GM19351 (cell line): ENCODE measurements at regions not wholly inside any gene's neighbourhood (a gene's known extent, or its start where the extent isn't known, plus 50 kb on each side); places are given as distances from the start of the nearest gene placed in this dataset.
"Not testable (repeated sequence)": the region's sequence is repeated elsewhere in the genome, so short reads cannot be mapped to it uniquely, and the experiment has no call there.

Source experiments
- ATAC-seq: cut with Tn5 transposase; IDR thresholded peaks from one replicate; pipeline ENCODE4 v1.9.1; 2021; ENCODE audit warnings: mild to moderate bottlenecking, moderate library complexity; ENCODE audit not compliant: unreplicated experiment

DNA sequence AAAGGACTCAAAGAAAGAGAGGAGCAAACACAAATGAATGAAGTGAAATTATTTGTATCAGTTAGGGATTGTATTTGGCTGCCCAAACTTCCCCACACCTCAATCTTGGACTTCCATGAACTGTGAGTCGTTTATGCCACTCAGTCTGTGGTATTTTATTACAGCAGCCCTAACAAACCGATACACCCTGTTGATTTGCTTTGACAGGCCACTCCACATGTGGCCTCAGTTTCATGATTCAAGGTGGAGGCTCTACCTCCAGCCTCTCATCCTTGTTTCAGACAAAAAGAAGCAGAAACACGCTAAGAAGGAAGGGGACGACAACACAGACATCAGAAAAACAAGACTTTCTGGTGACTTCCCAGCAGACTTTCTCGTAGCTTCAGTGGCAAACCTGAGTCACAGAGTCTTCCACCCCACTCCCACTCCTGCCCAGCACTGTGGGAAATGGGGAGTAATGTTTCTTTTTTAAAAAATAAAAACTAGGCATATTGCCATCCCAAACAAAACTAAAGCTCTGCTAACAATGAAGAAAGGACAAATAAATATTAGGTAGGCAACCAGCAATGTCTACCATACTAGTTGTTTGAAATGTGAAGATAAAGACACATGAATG, 52.2 kb upstream of the ABCA1 start:
- no peak for ATAC-seq

DNA sequence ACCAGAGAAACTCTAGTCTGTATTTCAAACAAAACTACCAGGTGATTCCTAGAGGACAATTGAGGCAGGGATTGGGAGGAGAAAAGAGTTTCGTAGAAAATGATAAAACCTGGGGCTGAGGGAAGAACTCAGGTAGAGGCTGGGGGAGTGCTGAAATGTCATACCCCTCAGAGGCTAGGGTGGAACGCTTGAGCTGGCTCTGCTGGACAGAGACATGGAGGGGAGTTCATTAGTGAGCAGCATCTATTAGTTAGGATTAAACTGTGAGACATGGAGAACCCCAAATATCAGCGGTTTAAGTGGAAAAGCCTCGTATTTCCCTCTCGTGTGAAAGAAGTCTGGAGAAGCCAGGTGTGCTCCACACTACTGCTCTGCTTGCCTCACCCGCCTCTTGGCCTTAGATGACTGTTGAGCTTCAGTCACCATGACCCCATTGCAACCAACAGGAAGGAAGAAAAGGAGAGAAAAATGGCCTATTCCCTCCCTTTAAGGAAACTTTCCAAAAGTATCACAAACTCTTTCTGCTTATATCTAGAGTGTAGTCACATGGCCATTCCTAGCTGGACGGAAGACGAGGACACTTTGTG, 53.7 kb upstream of the ABCA1 start:
- ATAC-seq: no peak

DNA sequence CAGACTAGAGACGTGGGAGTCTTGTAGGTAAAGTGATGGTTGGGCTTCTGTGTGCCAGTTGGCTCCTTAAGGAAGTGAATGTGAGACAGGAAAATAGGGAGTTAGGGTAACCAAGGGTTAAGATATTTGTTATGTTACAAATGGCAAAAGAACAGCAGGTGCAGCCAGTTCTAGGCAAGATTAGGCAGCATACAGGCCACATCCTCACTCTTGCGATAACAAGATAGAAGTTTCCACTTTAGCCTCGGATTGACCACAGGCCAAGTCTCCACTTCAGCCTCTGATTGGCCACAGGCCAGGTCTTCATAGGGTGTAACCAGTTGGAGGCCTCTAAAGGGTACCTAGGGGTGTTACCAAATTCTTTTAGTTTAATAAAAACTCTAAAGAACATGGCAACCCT, 54.6 kb upstream of the ABCA1 start:
- ATAC-seq: no peak

DNA sequence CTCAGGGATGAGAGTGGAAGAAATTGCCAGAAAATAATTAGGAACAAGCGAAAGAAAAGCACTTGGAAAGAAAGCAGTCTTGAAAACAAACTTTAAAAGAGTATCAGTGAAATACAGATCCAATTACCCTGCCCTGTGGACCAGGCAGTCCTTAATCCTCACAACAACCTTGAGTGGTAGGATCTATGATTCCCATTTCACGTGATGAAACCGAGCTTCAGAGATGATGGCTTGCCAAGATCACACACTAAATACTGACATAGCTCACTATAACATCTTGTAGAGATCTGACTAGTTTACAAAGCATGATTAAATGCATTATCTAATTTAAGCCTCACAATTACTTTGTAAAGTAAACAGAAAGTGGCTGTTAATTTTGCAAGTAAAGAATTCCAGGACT, 55.5 kb upstream of the ABCA1 start:
- ATAC-seq: no peak

DNA sequence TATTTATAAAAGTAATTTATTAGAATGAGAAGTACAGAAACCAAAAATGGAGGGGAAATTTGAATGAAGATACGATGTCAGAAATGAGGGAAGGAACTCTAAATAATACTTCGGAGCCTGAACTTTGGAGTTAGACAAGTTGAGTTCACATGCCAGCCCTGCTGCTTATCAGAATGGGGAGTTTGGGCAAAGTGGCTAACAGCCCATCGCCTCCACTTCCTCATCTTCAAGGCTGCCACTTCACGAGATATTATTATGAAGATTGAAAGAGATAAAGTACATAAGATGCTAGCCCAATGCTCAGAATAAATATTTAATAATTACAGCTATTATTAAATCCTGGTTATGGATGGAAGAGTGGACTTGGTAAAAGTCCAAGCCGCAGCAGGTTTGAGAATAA, 56.2 kb upstream of the ABCA1 start:
- ATAC-seq: no peak

DNA sequence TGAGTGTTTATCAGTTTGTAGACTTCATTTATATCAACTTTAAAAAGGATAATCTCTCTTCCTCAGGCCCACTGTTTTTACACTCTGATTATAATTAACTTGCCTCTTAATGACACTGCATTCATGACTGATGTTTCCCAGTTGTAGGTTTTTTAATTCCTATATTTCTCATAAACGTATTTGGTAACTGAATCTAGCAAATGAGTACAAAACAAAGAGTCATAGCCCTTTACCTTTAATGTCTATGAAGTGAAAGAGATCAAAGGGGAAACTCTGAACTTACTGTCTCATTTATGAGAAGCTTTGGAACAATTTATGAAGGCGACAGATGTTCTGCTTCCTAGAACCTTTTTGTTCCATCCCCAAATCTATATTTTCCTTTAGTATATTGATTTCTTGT, 56.6 kb upstream of the ABCA1 start:
- no peak for ATAC-seq

DNA sequence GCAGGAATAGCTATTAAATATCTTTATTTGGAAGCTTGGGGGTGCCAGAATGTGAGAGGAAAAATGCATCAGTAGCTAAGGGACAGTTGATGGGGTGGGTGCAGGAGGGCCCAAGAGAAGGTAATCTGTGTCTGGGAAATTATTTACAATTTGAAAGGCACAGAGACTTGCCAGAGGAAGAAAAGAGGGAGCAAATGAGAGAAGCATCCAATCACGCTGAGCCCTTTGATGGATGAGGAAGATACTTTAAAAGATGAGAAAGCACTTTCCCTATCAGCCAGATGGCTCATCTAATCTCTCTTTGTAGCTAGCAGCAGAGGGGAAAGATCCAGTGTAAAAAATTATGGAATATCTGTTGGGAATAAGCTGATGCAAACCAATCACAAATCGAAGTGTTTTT, 57.0 kb upstream of the ABCA1 start:
- ATAC-seq: no peak

DNA sequence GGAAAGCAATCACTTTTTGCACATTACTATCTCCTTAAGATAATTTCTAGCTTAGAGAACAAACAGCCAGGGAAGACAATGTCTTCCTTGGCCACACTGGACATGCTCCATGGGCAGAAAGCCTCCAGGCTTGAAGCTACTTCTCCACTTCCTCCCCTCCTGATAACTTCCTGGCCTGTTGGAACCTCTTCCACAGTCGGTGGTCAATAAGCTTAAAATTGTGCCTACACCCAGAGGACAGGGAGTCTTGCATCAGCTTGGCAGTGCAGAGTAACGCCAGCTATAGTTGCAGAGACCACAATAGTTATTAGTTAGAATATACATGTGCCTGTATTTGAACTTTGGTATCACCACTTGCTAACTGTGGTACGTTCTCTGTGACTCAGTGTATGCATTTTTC, 58.1 kb upstream of the ABCA1 start:
- no peak for ATAC-seq

DNA sequence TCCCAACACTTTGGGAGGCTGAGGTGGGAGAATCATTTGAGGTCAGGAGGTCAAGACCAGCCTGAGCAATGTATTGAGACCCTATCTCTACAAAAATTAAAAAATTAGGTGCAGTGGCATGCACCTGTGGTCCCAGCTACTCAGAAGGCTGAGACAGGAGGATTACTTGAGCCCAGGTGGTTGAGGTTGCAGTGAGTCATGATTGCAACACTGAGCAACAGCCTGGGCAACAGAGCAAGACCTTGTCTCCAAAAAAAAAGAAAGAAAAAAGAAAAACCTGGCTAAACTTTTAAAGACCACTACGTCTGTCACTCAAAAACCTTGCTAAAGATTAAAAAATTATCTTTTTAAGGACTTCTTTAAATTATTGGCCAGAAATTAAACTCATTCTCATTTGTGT, 59.8 kb upstream of the ABCA1 start:
- ATAC-seq: no peak

DNA sequence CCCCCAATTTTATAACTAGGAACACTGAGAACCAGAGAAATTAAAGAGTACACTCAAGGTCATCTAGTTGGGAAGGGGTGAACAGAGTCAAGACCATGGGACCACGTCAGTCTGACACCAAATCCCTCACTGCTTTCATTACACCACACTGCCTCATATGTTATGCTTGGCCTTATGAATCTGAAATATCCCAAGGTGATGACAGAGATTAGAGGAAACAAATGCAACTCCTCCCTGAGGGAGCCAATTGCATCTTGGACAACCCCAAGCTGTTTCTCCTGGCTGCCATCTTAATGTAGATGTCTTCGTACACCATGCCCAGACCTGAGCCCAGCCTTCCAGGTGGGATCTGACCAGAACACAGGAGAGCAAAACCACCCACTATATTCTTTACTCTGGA, 60.6 kb upstream of the ABCA1 start:
- ATAC-seq: no peak

DNA sequence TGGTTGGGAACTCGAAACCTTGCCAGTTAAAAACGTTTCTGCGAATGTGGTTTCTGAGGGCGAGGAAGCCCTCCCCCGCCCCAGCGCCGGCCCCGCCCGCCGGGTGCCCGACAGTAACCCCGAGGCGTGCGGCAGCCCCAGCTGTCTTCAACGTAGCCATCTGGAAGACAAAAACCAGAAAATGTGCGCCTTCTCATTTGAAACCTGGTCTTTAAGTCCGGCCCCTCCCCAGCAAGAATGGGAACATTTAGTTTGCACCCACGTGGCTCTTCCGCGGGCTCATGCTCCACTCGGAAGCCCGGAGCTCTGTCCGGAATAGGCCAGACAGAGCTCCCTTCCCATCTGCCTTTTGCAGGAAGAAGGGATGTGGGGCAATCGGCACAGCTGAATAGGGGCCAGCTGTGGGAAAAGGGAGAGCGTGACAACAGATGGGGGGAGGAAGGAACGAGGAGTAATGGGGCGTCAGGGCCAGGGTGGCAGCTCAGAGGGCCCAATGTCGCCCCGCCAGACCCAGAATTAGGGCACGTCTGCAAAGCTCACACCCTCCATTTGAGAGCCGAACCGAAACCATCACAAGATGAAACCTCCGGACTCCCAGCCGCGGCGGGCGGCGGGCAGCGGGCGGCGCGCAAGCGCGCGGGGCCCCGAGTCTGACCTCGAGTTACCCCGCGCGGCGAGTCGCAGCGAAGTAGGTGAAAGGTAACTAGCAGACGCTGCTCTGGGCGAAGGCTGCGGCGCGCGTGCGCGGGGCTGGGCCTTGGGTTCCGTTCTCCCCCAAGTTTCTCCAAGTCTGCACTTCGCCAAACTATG, 63.4 kb upstream of the ABCA1 start:
- ATAC-seq: peak; percentile 85

DNA sequence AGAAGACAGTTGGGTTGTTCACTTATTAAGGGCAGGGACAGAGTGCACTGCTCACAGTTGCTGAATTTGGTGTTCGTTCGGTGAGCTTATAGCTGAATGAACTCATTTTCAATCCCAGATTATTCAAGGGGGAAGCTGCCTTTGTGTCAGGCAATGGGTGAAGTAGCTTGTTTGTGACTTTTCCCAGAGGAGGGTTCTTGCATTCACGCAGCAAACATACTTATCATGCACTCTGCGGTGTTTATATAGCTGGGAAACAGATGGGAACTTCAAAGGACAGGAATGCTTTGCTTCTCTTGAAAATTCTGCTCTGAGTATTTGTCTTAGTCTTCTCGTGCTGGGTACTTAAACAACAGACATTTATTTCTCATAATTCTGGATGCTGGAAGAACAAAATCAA, 64.7 kb upstream of the ABCA1 start:
- ATAC-seq: no peak

DNA sequence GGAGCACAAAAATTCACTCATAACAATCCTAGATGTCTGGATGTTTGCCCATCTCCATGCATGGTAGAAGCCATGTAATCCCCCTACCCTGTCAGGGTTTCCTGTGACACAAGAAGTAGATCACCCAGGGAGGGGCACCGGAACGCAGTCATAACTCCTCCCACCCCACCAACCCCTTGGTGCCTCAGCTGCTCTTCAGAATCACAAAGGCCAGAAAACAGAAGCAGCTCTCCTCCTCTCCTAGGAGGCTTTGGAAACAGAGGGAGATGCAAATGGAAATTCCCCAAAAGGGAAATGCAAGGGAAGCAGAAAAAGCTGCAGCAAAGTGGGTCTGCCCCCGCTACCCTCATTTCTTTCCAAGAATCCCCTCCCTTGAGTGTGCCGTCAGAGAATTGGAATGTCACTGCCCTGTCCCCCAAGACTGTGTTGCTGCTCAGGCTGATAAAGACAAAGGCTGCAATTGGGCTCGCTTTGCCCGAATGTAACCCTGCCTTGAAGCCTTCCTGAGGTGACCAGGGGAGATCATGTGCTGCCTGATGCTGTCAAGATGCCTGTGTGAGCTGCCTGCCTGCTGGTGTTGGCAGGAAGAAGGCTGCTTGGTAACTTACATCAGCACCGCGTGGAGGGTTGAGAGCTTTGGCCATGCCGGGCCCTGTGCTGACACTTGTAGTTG, 65.5 kb upstream of the ABCA1 start:
- no peak for ATAC-seq

DNA sequence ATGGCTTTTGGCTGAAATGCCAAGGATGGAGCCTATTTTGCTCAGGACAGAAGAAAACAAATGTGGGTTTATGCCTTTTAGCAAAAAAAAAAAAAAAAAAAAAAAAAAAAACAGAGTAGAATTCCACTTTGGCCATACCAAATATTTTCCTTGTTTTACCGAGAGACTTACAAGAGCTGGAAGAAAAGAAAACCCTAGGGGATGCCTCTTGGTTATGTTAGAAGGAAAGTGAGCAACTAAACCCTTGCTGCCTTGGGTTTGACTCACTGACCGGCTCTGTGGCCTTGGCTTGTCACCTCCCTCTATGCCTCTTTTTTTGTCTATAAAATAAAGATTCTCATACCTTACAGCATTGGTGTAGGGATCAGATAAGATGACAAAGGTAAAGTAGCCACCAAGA, 69.6 kb upstream of the ABCA1 start:
- ATAC-seq: no peak

DNA sequence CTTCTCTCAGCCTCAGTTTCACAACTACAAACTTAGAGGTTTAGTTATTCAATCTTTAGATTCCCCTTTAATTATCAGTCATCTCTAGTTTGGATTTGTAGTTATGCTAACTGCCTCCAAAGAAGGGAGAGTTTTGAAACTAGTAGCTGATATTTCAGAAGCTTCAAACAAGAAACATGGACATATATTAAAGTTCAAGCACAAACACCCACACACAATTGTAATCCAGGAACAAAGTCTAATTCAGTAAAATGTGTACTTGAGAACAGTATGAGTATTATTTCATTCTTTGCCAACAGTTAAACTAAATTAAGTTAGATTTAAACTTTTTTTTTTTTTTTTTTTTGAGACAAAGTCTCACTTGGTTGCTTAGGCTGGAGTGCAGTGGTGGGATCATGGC, 71.2 kb upstream of the ABCA1 start:
- no peak for ATAC-seq

DNA sequence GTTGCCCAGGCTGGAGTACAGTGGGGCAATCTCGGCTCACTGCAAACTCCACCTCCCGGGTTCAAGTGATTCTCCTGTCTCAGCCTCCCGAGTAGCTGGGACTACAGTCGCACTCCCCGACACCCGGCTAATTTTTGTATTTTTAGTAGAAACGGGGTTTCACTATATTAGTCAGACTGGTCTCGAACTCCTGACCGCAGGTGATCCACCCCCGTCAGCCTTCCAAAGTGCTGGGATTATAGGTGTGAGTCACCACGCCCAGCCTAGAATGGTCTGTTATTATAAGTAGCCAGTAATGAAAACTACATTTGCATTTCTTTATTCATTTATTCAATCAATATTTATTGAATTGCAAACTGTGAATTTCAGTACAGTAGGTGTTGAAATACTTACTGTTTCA, 72.6 kb upstream of the ABCA1 start:
- ATAC-seq: not testable (repeated sequence)

DNA sequence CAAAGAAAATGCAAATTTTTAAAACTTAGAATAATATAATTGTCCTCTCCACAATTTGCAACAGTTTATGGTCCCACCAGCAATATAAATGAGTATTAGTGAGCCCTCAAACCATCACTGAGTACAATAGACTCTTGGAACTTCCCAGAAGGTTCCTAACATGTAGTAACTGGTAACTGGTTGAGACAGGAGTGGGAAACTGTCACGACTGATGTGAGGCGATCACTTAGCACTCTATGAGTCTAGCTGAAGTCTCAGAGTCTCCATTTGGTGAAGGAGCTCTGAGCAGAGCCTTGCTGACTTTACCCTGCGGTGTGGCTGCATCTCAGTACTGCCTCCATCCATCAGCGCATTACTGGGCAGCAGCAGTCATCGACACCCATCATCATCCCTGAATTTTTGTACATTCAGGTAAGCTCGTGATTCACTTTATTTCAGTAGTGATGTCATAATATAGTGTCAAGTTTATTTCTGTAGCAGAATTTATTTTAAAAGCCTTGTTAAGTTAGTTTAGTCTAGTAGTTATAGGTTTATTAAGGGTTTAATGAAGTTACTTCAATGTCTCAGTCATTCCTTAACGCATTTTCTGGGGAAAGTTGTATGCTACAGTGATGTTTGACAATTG, 76.6 kb upstream of the ABCA1 start:
- ATAC-seq: no peak

DNA sequence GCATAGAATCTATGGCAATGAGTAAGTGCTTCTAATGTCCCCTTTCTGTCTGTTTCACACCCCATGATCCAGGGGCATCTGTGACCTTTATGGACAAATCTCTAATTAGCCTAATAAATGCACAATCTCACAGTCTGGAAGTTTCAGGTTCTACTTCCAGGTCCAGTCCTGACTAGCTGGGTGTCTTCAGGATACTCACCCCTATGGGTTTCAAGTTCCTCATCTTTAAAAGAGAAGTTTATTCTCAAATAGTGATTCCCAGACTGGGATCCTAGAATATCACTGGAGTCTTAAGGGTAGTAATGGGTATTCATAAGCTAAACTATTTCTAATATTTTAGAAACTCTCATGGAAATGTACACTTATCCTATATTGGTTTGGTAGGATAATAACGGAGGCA, 77.2 kb upstream of the ABCA1 start:
- no peak for ATAC-seq

DNA sequence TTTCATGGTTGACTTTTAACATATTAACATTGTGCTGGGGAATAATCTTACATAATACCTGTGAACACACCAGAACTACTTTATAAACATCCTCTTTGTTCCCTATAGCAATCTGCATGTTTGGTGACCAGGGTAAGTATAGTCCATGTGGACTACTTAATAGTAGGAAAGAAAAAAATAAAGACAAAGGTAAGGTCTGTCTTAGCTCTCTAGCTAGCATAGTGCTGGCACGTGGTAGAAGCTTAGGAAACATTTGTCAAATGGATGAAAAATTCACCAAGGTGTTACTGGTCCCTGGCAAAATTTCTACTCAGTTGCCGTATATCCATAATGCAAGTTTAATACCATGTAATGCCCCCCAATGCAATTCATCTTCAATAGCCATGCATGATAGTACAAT, 78.6 kb upstream of the ABCA1 start:
- no peak for ATAC-seq

DNA sequence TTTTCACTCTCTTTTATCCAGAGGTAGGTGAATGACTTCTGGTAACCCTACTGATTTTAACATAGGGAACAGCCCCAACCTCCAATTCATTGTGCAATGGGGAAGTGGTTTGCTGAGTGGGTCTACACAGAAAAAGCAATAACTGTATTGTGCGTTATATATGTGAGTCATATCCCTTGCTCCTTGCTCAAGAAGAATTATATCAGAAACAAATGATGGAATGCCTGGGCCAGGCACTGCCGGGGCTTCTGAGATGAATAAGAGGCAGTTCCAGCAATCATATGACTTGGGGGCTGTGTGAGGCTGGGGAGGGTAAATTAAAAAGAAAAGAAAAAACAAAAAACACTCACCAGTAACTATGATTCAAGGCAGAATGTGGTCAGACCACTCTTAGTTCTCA, 79.2 kb upstream of the ABCA1 start:
- ATAC-seq: no peak

DNA sequence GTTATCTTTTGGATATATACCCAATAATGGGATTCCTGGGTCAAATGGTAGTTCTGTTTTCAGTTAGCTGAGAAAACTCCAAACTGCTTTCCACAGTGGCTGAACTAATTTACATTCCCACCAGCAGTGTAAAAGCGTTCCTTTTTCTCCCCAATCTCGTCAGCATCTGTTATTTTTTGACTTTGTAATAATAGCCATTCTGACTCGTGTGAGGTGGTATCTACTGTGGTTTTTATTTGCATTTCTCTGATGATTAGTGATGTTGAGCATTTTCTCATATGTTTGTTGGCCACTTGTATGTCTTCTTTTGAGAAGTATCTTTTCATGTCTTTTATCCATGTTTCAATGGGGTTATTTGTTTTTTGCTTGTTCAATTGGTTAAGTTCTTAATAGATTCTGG, 82.1 kb upstream of the ABCA1 start:
- ATAC-seq: not testable (repeated sequence)
